IMR-90 (cell line): ENCODE measurements at regions not wholly inside any gene's neighbourhood (a gene's known extent, or its start where the extent isn't known, plus 50 kb on each side); places are given as distances from the start of the nearest gene placed in this dataset.

Experiments
- ATAC-seq: fragments of 200-7000 bp; cut with Tn5 transposase; 2 replicates; pipeline ENCODE4 v1.9.1; 2020; ENCODE audit warnings: low read depth, mild to moderate bottlenecking, moderate library complexity
- BruUV-seq: library from RNA; stranded (reverse); fragments of 400-500 nt; replicated peaks from 2 replicates; lab custom pipeline; 2021; lab: Mats Ljungman, UMichigan
- CTCF ChIA-PET: fragments of 300-600 bp; formaldehyde crosslinking; extraction: SDS; loops from one replicate; lab custom pipeline; 2021; ENCODE audit warnings: antibody characterized with exemption; lab: Yijun Ruan, JAX
- POLR2A ChIA-PET: fragments of 300-600 bp; sonication (Branson Sonifier 250); formaldehyde crosslinking; loops from one replicate; lab custom pipeline; 2022; ENCODE audit warnings: antibody characterized with exemption; ENCODE audit not compliant: unreplicated experiment; lab: Charles Lee
- DNase-seq: peaks from one replicate; pipeline ENCODE4 v3.0.0; 2013
- H2AFZ ChIP-seq: replicated peaks from 2 replicates; pipeline ENCODE3; 2013; ENCODE audit warnings: low read length, mild to moderate bottlenecking; ENCODE audit not compliant: poor library complexity
- H2AK5ac ChIP-seq: 2 replicates; pipeline ENCODE4 v1.6.1; 2013; ENCODE audit warnings: low read depth, low read length, inconsistent platforms
- H2AK9ac ChIP-seq: replicated peaks from 2 replicates; pipeline ENCODE3; 2013; ENCODE audit warnings: mild to moderate bottlenecking, low read depth, low read length, moderate library complexity; ENCODE audit not compliant: poor library complexity
- H2BK120ac ChIP-seq: 2 replicates; pipeline ENCODE4 v1.6.1; 2013; ENCODE audit warnings: low read depth, low read length, inconsistent platforms
- H2BK15ac ChIP-seq: 3 replicates; pipeline ENCODE4 v1.6.1; 2013; ENCODE audit warnings: low read depth, low read length, inconsistent platforms
- H2BK20ac ChIP-seq: 2 replicates; pipeline ENCODE4 v1.6.1; 2013; ENCODE audit warnings: low read depth, mild to moderate bottlenecking, inconsistent platforms, low read length, moderate library complexity
- H2BK5ac ChIP-seq: 2 replicates; pipeline ENCODE4 v1.6.1; 2013; ENCODE audit warnings: mild to moderate bottlenecking, low read depth, low read length, inconsistent platforms; ENCODE audit not compliant: poor library complexity, severe bottlenecking
- H3K14ac ChIP-seq: replicated peaks from 2 replicates; pipeline ENCODE4 v1.6.1; 2013; ENCODE audit warnings: low read depth, low read length, inconsistent platforms
- H3K18ac ChIP-seq: 2 replicates; pipeline ENCODE4 v1.6.1; 2013; ENCODE audit warnings: low read depth, low read length, control low read depth
- H3K23ac ChIP-seq: 2 replicates; pipeline ENCODE4 v1.6.1; 2013; ENCODE audit warnings: low read depth, low read length, inconsistent platforms
- H3K27ac ChIP-seq: 2 replicates; pipeline ENCODE4 v1.5.1; 2013; ENCODE audit warnings: mild to moderate bottlenecking, control low read depth, low read length; ENCODE audit not compliant: insufficient read depth
- H3K27me3 ChIP-seq: 2 replicates; pipeline ENCODE4 v1.6.1; 2013; ENCODE audit warnings: low read length; ENCODE audit not compliant: control insufficient read depth, insufficient read depth
- H3K36me3 ChIP-seq: 2 replicates; pipeline ENCODE4 v1.6.1; 2013; ENCODE audit warnings: low read length, mixed read lengths; ENCODE audit not compliant: control insufficient read depth, insufficient read depth
- H3K4ac ChIP-seq: 2 replicates; pipeline ENCODE4 v1.6.1; 2013; ENCODE audit warnings: low read depth, low read length, inconsistent platforms
- H3K4me1 ChIP-seq: 2 replicates; pipeline ENCODE4 v1.6.1; 2013; ENCODE audit warnings: low read length, mixed read lengths; ENCODE audit not compliant: control insufficient read depth, insufficient read depth
- H3K4me2 ChIP-seq: 2 replicates; pipeline ENCODE4 v1.6.1; 2013; ENCODE audit warnings: low read depth, mild to moderate bottlenecking, control low read depth, low read length, moderate library complexity
- H3K4me3 ChIP-seq: 2 replicates; pipeline ENCODE4 v1.5.1; 2013; ENCODE audit warnings: low read depth, mild to moderate bottlenecking, control low read depth, low read length, moderate library complexity; ENCODE audit not compliant: insufficient read depth
- H3K56ac ChIP-seq: 2 replicates; pipeline ENCODE4 v1.6.1; 2013; ENCODE audit warnings: low read length, inconsistent platforms; ENCODE audit not compliant: insufficient read depth; ENCODE audit errors: extremely low read depth
- H3K79me1 ChIP-seq, 2 experiments: 2 replicates each; pipeline ENCODE4 v1.6.1; 2013; ENCODE audit warnings: low read length in 2 of 2, inconsistent platforms in 1 of 2, low read depth in 1 of 2
- H3K9ac ChIP-seq: 2 replicates; pipeline ENCODE4 v1.6.1; 2013; ENCODE audit warnings: low read depth, low read length, control low read depth
- H3K9me1 ChIP-seq: 2 replicates; pipeline ENCODE4 v1.6.1; 2013; ENCODE audit warnings: low read length, inconsistent platforms; ENCODE audit not compliant: insufficient read depth
- H3K9me3 ChIP-seq: 2 replicates; pipeline ENCODE4 v1.6.1; 2013; ENCODE audit warnings: low read length; ENCODE audit not compliant: control insufficient read depth, insufficient read depth
- H4K20me1 ChIP-seq: 2 replicates; pipeline ENCODE4 v1.6.1; 2013; ENCODE audit warnings: low read length, inconsistent platforms; ENCODE audit not compliant: insufficient read depth
- H4K5ac ChIP-seq: 2 replicates; pipeline ENCODE4 v1.6.1; 2013; ENCODE audit warnings: mild to moderate bottlenecking, low read depth, low read length, control low read depth
- H4K8ac ChIP-seq, 2 experiments: 2 replicates each; pipeline ENCODE4 v1.6.1; 2013; ENCODE audit warnings: low read depth in 2 of 2, low read length in 2 of 2, control low read depth in 1 of 2, inconsistent platforms in 1 of 2
- H4K91ac ChIP-seq: 2 replicates; pipeline ENCODE4 v1.6.1; 2013; ENCODE audit warnings: low read depth, low read length, inconsistent platforms; ENCODE audit not compliant: insufficient read depth
- BHLHE40 ChIP-seq: fragments of 150-350 bp; IDR thresholded peaks from 2 replicates; pipeline ENCODE4 v1.6.1; 2016; ENCODE audit warnings: mild to moderate bottlenecking, low read depth, low read length
- CEBPB ChIP-seq: IDR thresholded peaks from 2 replicates; pipeline ENCODE4 v1.6.1; 2012; ENCODE audit warnings: low read depth, low read length, improper control_type of control experiment
- CHD1 ChIP-seq: IDR thresholded peaks from 2 replicates; pipeline ENCODE4 v1.6.1; 2012; ENCODE audit warnings: low read depth, low read length, improper control_type of control experiment
- FOS ChIP-seq: fragments of 150-350 bp; IDR thresholded peaks from 2 replicates; pipeline ENCODE4 v1.6.1; 2016; ENCODE audit warnings: low read depth, low read length
- MAFK ChIP-seq: IDR thresholded peaks from 2 replicates; pipeline ENCODE4 v1.6.1; 2012; ENCODE audit warnings: low read depth, low read length, improper control_type of control experiment
- MAZ ChIP-seq: IDR thresholded peaks from 2 replicates; pipeline ENCODE4 v1.6.1; 2012; ENCODE audit warnings: low read depth, mild to moderate bottlenecking, low read length, improper control_type of control experiment, moderate library complexity, borderline replicate concordance
- MXI1 ChIP-seq: IDR thresholded peaks from 2 replicates; pipeline ENCODE4 v1.6.1; 2012; ENCODE audit warnings: low read depth, mild to moderate bottlenecking, low read length, moderate library complexity, borderline replicate concordance
- NFE2L2 ChIP-seq: fragments of 150-350 bp; IDR thresholded peaks from 2 replicates; pipeline ENCODE4 v1.6.1; 2016; ENCODE audit warnings: low read depth, mild to moderate bottlenecking, low read length
- POLR2A ChIP-seq: IDR thresholded peaks from 2 replicates; pipeline ENCODE4 v1.6.1; 2012; ENCODE audit warnings: mild to moderate bottlenecking, low read depth, low read length
- RAD21 ChIP-seq: IDR thresholded peaks from 2 replicates; pipeline ENCODE4 v1.6.1; 2012; ENCODE audit warnings: low read length, improper control_type of control experiment
- RCOR1 ChIP-seq: IDR thresholded peaks from 2 replicates; pipeline ENCODE4 v1.6.1; 2012; ENCODE audit warnings: mild to moderate bottlenecking, low read length, improper control_type of control experiment; ENCODE audit not compliant: insufficient replicate concordance
- RFX5 ChIP-seq: IDR thresholded peaks from 2 replicates; pipeline ENCODE4 v1.8.0; 2012; ENCODE audit warnings: low read depth, mild to moderate bottlenecking, low read length, moderate library complexity
- SMC3 ChIP-seq: fragments of 150-350 bp; IDR thresholded peaks from 2 replicates; pipeline ENCODE4 v1.6.1; 2016; ENCODE audit warnings: low read depth, mild to moderate bottlenecking, antibody characterized with exemption, low read length, moderate library complexity
- WGBS, 2 experiments: methylation state at CpG; one replicate each; pipeline versions ENCODE4 v1.1.5 to v1.1.7; 2013; ENCODE audit warnings: missing lambda C conversion rate in 2 of 2; ENCODE audit not compliant: insufficient read length in 1 of 2; ENCODE audit errors: extremely low coverage in 2 of 2; 5-methylcytosine and 5-hydroxymethylcytosine counted together
- dilution Hi-C: fragments of 300-500 bp; cut with HindIII; formaldehyde crosslinking; loops from one replicate; pipeline ENCODE4 v1.14.3; 2018; ENCODE audit warnings: low sequenced_read_pairs; ENCODE audit not compliant: unreplicated experiment
- in situ Hi-C: fragments of 300-500 bp; cut with MboI; formaldehyde crosslinking; loops from 3 replicates; pipeline ENCODE4 v1.14.3; 2019; ENCODE audit warnings: low sequenced_read_pairs, inconsistent platforms, mixed read lengths
- intact Hi-C: fragments of 100-400 bp; cut with micrococcal nuclease; formaldehyde crosslinking; loops from 2 replicates; pipeline ENCODE4 v1.10.0; 2022
- TF ChIP-seq, protein P1 (sequence below): conservative IDR thresholded peaks from 2 replicates; pipeline ENCODE4 v1.5.1; 2012; ENCODE audit warnings: mild to moderate bottlenecking, low read depth, low read length, improper control_type of control experiment
- TF ChIP-seq, protein P2 (sequence below): fragments of 150-350 bp; IDR thresholded peaks from 2 replicates; pipeline ENCODE4 v1.6.1; 2017; ENCODE audit warnings: mild to moderate bottlenecking, antibody characterized with exemption, low read length, low read depth
- TF ChIP-seq, protein P3 (sequence below): fragments of 150-350 bp; IDR thresholded peaks from 2 replicates; pipeline ENCODE4 v1.6.1; 2016; ENCODE audit warnings: low read depth, mild to moderate bottlenecking, low read length, moderate library complexity, borderline replicate concordance

DNA sequence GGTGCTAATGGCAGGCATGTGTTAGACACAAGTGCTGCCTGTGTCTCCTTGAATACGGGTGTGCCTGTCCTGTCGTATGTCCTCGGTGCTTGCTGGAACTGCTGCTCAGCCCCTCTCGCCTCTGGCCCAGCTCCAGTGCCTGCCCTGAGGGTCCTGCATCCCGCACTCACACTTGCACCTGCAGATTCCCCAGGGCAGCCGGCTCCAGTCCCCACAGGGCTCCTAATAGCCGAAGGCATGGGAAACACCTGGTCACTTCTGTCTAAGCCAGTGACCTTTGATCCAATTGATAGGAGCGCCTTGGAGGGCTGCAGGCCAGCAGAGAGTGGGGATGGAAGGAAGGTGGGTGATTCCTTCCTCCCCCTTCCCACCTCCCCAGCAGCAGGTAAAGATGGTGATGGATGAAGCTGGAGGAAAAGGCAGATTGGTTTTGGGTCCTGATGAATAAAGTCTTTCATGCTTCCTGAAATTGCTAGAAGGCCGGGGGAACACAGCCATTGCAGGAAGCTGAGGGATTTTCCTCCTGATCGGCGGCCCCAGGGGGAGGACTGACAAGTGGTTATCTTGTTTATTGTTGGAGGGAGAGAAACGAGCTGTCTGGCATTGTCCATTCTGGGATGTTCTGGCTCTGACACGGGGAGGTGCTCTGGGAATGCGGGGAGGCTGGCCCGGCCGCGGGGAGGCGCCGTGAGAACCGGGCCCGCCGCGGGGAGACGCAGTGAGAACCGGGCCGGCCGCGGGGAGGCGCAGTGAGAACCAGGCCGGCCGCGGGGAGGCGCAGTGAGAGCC lies 110.9 kb upstream of the B3GAT1 start:
- no peak for ATAC-seq
- BruUV-seq = no TSS peak

More for the DNA sequence above, 110.9 kb upstream of the B3GAT1 start:
- H3K14ac ChIP-seq = no peak overlapping the region
- dilution Hi-C loops (no loop called here), intact Hi-C loops (no loop called here), in situ Hi-C loops (no loop called here)
- H3K4me3 ChIP-seq = no peak overlapping the region
- CTCF ChIA-PET = no interaction called here
- H2BK15ac ChIP-seq = no peak overlapping the region
- H2AK5ac ChIP-seq = no peak overlapping the region
- no peak overlapping the region for H4K5ac ChIP-seq
- H4K8ac ChIP-seq = no peak overlapping the region
- no peak overlapping the region for H3K9ac ChIP-seq
- H3K23ac ChIP-seq = no peak overlapping the region
- H3K18ac ChIP-seq = no peak overlapping the region
- TF ChIP-seq BHLHE40 = no peak
- no peak for TF ChIP-seq POLR2A
- no peak for TF ChIP-seq MAFK
- no peak for TF ChIP-seq CHD1
- no peak for TF ChIP-seq MAZ
- TF ChIP-seq, protein P1, sequence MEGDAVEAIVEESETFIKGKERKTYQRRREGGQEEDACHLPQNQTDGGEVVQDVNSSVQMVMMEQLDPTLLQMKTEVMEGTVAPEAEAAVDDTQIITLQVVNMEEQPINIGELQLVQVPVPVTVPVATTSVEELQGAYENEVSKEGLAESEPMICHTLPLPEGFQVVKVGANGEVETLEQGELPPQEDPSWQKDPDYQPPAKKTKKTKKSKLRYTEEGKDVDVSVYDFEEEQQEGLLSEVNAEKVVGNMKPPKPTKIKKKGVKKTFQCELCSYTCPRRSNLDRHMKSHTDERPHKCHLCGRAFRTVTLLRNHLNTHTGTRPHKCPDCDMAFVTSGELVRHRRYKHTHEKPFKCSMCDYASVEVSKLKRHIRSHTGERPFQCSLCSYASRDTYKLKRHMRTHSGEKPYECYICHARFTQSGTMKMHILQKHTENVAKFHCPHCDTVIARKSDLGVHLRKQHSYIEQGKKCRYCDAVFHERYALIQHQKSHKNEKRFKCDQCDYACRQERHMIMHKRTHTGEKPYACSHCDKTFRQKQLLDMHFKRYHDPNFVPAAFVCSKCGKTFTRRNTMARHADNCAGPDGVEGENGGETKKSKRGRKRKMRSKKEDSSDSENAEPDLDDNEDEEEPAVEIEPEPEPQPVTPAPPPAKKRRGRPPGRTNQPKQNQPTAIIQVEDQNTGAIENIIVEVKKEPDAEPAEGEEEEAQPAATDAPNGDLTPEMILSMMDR = no peak
- TF ChIP-seq, protein P2, sequence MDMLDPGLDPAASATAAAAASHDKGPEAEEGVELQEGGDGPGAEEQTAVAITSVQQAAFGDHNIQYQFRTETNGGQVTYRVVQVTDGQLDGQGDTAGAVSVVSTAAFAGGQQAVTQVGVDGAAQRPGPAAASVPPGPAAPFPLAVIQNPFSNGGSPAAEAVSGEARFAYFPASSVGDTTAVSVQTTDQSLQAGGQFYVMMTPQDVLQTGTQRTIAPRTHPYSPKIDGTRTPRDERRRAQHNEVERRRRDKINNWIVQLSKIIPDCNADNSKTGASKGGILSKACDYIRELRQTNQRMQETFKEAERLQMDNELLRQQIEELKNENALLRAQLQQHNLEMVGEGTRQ = no peak
- no peak for TF ChIP-seq RAD21
- TF ChIP-seq NFE2L2 = no peak
- TF ChIP-seq FOS = no peak
- no peak for TF ChIP-seq RCOR1
- TF ChIP-seq, protein P3, sequence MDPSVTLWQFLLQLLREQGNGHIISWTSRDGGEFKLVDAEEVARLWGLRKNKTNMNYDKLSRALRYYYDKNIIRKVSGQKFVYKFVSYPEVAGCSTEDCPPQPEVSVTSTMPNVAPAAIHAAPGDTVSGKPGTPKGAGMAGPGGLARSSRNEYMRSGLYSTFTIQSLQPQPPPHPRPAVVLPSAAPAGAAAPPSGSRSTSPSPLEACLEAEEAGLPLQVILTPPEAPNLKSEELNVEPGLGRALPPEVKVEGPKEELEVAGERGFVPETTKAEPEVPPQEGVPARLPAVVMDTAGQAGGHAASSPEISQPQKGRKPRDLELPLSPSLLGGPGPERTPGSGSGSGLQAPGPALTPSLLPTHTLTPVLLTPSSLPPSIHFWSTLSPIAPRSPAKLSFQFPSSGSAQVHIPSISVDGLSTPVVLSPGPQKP = no peak
- no peak for TF ChIP-seq SMC3
- no peak for TF ChIP-seq CEBPB
- TF ChIP-seq RFX5 = no peak
- TF ChIP-seq MXI1 = no peak
- no peak overlapping the region for H2AK9ac ChIP-seq
- H2BK5ac ChIP-seq = no peak overlapping the region
- H2BK120ac ChIP-seq = no peak overlapping the region
- no peaks in the 10 kb centered on the region for H4K20me1 ChIP-seq
- H2BK20ac ChIP-seq = no peak overlapping the region
- H3K4ac ChIP-seq = no peak overlapping the region
- DNase-seq = no peak
- H3K9me3 ChIP-seq = peaks cover 63% of the 10 kb centered on the region
- H3K36me3 ChIP-seq = no peaks in the 10 kb centered on the region
- no peak overlapping the region for H2AFZ ChIP-seq
- 41% methylated on average over 7 of the region's 33 CpGs; no CpG with 5 or more reads in 1 of the 2 experiments for WGBS, 2 experiments
- no peaks in the 10 kb centered on the region for H3K9me1 ChIP-seq
- no peaks in the 10 kb centered on the region for H3K4me1 ChIP-seq
- no peaks in the 10 kb centered on the region for H3K27me3 ChIP-seq
- H3K4me2 ChIP-seq = no peak overlapping the region
- H3K27ac ChIP-seq = no peak overlapping the region
- no peaks in the 10 kb centered on the region for H3K79me1 ChIP-seq
- no peak overlapping the region for H4K91ac ChIP-seq
- no peak overlapping the region for H3K56ac ChIP-seq
- POLR2A ChIA-PET = no interaction called here
